ENCODE measurements at regions not wholly inside any gene's neighbourhood (a gene's known extent, or its start where the extent isn't known, plus 50 kb on each side); places are given as distances from the start of the nearest gene placed in this dataset.

DNA sequence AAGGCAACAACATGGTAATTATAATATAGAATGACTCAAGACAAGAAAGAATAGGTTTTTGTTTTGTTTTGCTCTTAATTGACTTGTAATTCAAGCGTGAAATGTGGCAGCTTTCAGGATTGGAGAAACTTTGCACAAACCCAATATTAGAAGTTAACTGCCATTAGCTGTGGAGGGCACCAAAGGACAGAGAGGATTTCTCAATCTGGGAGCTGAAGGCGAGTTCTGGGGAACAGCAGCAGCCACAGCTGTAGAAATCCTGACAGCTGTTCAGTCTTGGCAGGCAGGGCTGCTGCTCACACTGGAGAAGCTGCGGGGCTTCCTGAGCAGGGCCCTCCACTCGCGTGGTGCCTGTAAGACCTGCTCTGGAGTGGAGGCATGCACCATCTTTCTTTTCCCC is 182.2 kb upstream of the IL12A start:
- intact Hi-C loops (cut with micrococcal nuclease) (no loop called here), in situ Hi-C loops (cut with MboI) (loop anchor here (25.0 kb wide), 1 partner anchor 969 kb away; no protein-coding TSS in a partner anchor)
- CTCF ChIA-PET (ENCODE audit: low intra/inter-chr PET ratio) = no interaction called here

DNA sequence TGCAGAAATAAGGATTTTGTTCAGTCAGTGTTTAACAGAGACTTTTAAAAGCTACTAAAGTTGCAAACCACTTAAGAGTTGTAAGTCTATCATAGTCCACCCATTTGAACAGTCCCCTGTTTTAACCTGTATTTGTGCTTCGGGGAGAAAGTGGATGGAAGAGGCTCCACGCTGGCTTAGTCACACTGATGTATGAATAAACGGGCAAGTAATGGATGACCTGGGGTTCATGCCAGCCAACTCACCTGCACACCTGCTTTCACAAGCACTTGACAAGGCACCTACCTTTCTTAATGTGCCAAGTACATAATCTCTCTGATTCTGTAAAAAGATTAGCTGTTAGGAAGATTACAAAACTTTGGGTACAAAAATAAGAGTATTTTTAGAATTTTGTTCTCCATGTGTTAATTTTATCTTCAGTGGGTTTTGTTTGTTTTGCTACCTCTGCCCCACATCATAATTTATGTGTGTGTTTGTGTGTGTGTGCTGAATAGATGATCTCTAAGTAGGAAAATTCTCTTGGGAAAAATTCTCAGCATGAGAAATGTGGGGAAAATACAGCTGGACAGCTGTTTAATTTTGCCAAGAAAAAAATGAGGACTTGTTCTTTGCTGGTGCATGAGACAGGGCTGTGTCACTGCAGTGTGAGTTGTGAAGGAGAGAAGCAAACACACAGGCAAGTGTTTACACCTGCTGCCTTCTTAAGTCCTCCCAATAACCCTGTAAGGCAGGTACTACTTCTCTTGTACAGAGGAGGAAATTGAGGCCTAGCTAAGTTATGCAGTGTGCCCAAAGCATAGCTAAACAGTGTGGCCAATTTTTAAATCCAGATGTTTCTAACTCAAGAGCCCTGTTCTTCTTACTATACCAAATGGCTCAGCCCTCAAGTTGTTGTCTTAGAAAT is 181.2 kb upstream of the IL12A start:
- no peaks in the 10 kb centered on the region for H3K27me3 ChIP-seq (ENCODE audit: control insufficient read depth in 2 of 2, insufficient read depth in 2 of 2, low read length in 2 of 2)
- in situ Hi-C loops (cut with MboI) = loop anchor here (25.0 kb wide), 1 partner anchor 970 kb away; no protein-coding TSS in a partner anchor
- FAIRE-seq = no peak

More for the DNA sequence above, 182.2 kb upstream of the IL12A start:
- TF ChIP-seq BRD4 (IDR thresholded peaks at IDR 0.05) = no peak
- no peak for TF ChIP-seq SMARCA4 (IDR thresholded peaks at IDR 0.05)
- TF ChIP-seq POLR2H (tag; IDR thresholded peaks at IDR 0.05; ENCODE audit: low read depth) = no peak
- no peak for TF ChIP-seq YY1 (IDR thresholded peaks at IDR 0.05; ENCODE audit: borderline replicate concordance in 1 of 3, control insufficient read depth in 1 of 3, extremely low read depth in 1 of 3, insufficient read depth in 3 of 3, insufficient read length in 1 of 3, insufficient replicate concordance in 2 of 3, low read depth in 1 of 3, low read length in 2 of 3)
- no peak for TF ChIP-seq RCOR1 (IDR thresholded peaks at IDR 0.05; ENCODE audit: borderline replicate concordance in 1 of 2, low read depth in 2 of 2, low read length in 2 of 2)
- TF ChIP-seq MCM5 (IDR thresholded peaks at IDR 0.05; ENCODE audit: low read depth) = no peak
- no peak for TF ChIP-seq HDAC8 (tag; IDR thresholded peaks at IDR 0.05)
- Histone ChIP-seq H3K9me3 (replicated peaks; ENCODE audit: control insufficient read depth, insufficient read depth, low read depth, low read length) (no peaks in the 10 kb centered on the region), H3K79me2 (ENCODE audit: control insufficient read depth, insufficient read depth, low read length) (no peaks in the 10 kb centered on the region), H3K9me1 (ENCODE audit: control insufficient read depth, insufficient read depth, low read length) (no peaks in the 10 kb centered on the region), H3K27ac (ENCODE audit: extremely low read depth, low read depth, low read length) (no peak overlapping the region), H4K20me1 (replicated peaks; ENCODE audit: control insufficient read depth, insufficient read depth, low read length) (no peaks in the 10 kb centered on the region), H3K9ac (ENCODE audit: insufficient read depth in 1 of 2, low read depth in 2 of 2, low read length in 2 of 2) (no peak overlapping the region), H3K4me3 (no peak overlapping the region), H2AFZ (ENCODE audit: low read depth, low read length) (no peak overlapping the region), H3K4me2 (ENCODE audit: insufficient read depth, low read length) (no peak overlapping the region), H3K27me3 (ENCODE audit: control insufficient read depth in 2 of 2, insufficient read depth in 2 of 2, low read length in 2 of 2) (no peaks in the 10 kb centered on the region), H3K36me3 (ENCODE audit: control insufficient read depth, insufficient read depth, low read length) (no peaks in the 10 kb centered on the region), H3K4me1 (replicated peaks in 1 of 2; ENCODE audit: control insufficient read depth in 2 of 2, insufficient read depth in 2 of 2, low read length in 2 of 2) (no peaks in the 10 kb centered on the region)
- WGBS (ENCODE audit: insufficient coverage, low coverage, missing lambda C conversion rate) = 0% methylated on average over 5 of the region's 5 CpGs
- FAIRE-seq (no peak), DNase-seq (ENCODE audit: extremely low read depth in 1 of 4, low spot score in 3 of 4) (no peak), ATAC-seq (no peak)
- no TSS peak for BruUV-seq (replicated peaks)
- POLR2A ChIA-PET = no interaction called here

More for the DNA sequence above, 181.2 kb upstream of the IL12A start:
- Histone ChIP-seq H3K79me2 (ENCODE audit: control insufficient read depth, insufficient read depth, low read length) (no peaks in the 10 kb centered on the region), H3K27ac (ENCODE audit: extremely low read depth, low read depth, low read length) (no peak overlapping the region), H3K9me1 (ENCODE audit: control insufficient read depth, insufficient read depth, low read length) (no peaks in the 10 kb centered on the region), H2AFZ (ENCODE audit: low read depth, low read length) (no peak overlapping the region), H3K4me1 (replicated peaks in 1 of 2; ENCODE audit: control insufficient read depth in 2 of 2, insufficient read depth in 2 of 2, low read length in 2 of 2) (no peaks in the 10 kb centered on the region), H3K9ac (ENCODE audit: insufficient read depth in 1 of 2, low read depth in 2 of 2, low read length in 2 of 2) (no peak overlapping the region), H3K9me3 (replicated peaks; ENCODE audit: control insufficient read depth, insufficient read depth, low read depth, low read length) (no peaks in the 10 kb centered on the region), H3K4me2 (ENCODE audit: insufficient read depth, low read length) (no peak overlapping the region), H4K20me1 (replicated peaks; ENCODE audit: control insufficient read depth, insufficient read depth, low read length) (no peaks in the 10 kb centered on the region), H3K36me3 (ENCODE audit: control insufficient read depth, insufficient read depth, low read length) (no peaks in the 10 kb centered on the region), H3K4me3 (no peak overlapping the region)
- no peak for TF ChIP-seq GATA2 (CRISPR knock-in tag; IDR thresholded peaks at IDR 0.05)
- no peak for TF ChIP-seq RBM34 (IDR thresholded peaks at IDR 0.05; ENCODE audit: borderline replicate concordance, insufficient read depth, low read length)
- no peak for TF ChIP-seq SMARCE1 (IDR thresholded peaks at IDR 0.05)
- TF ChIP-seq ZNF354B (CRISPR knock-in tag; IDR thresholded peaks at IDR 0.05) = no peak
- no peak for TF ChIP-seq CCNT2 (IDR thresholded peaks at IDR 0.05; ENCODE audit: borderline replicate concordance, extremely low read depth, insufficient read length, low read depth, low read length)
- no peak for TF ChIP-seq PRPF4 (IDR thresholded peaks at IDR 0.05; ENCODE audit: insufficient read depth, low read depth, low read length, poor library complexity, severe bottlenecking)
- no peak for TF ChIP-seq XRCC5 (IDR thresholded peaks at IDR 0.05; ENCODE audit: low read depth, low read length)
- TF ChIP-seq POLR2A (conservative IDR thresholded peaks at IDR 0.05) = no peak
- TF ChIP-seq, protein P1, sequence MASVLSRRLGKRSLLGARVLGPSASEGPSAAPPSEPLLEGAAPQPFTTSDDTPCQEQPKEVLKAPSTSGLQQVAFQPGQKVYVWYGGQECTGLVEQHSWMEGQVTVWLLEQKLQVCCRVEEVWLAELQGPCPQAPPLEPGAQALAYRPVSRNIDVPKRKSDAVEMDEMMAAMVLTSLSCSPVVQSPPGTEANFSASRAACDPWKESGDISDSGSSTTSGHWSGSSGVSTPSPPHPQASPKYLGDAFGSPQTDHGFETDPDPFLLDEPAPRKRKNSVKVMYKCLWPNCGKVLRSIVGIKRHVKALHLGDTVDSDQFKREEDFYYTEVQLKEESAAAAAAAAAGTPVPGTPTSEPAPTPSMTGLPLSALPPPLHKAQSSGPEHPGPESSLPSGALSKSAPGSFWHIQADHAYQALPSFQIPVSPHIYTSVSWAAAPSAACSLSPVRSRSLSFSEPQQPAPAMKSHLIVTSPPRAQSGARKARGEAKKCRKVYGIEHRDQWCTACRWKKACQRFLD (CRISPR knock-in tag; IDR thresholded peaks at IDR 0.05) = no peak
- TF ChIP-seq MTA2 (IDR thresholded peaks at IDR 0.05; ENCODE audit: low read depth) = no peak
- ATAC-seq (no peak), DNase-seq (ENCODE audit: extremely low read depth in 1 of 4, low spot score in 3 of 4) (no peak)
- ChIA-PET POLR2A (no interaction called here), CTCF (ENCODE audit: low intra/inter-chr PET ratio) (no interaction called here)
- intact Hi-C loops (cut with micrococcal nuclease) = no loop called here
- BruUV-seq (replicated peaks) = no TSS peak
- WGBS (ENCODE audit: insufficient coverage, low coverage, missing lambda C conversion rate) = 0% methylated on average over 3 of the region's 3 CpGs
